Neural progenitor cell (in vitro differentiated cells): ENCODE measurements at regions not wholly inside any gene's neighbourhood (a gene's known extent, or its start where the extent isn't known, plus 50 kb on each side); places are given as distances from the start of the nearest gene placed in this dataset.

Experiments
- DNase-seq: peaks from one replicate; pipeline ENCODE4 v3.0.0-alpha.2; 2016; ENCODE audit warnings: low spot score
- H2AFZ ChIP-seq: fragments of 200-600 bp; sonication (generic); replicated peaks from 2 replicates; pipeline ENCODE4 v1.6.1; 2016; ENCODE audit warnings: antibody characterized with exemption
- H3F3A ChIP-seq: fragments of 200-600 bp; sonication (generic); 2 replicates; pipeline ENCODE4 v1.6.1; 2016; ENCODE audit warnings: antibody characterized with exemption, low read depth
- H3K27ac ChIP-seq: fragments of 200-600 bp; sonication (generic); 2 replicates; pipeline ENCODE4 v1.5.1; 2016; ENCODE audit warnings: mild to moderate bottlenecking
- H3K27me3 ChIP-seq: fragments of 200-600 bp; sonication (generic); 2 replicates; pipeline ENCODE4 v1.6.1; 2016; ENCODE audit warnings: mild to moderate bottlenecking, moderate library complexity
- H3K36me3 ChIP-seq: fragments of 200-600 bp; sonication (generic); 2 replicates; pipeline ENCODE4 v1.5.1; 2016
- H3K4me1 ChIP-seq: fragments of 200-600 bp; sonication (generic); 2 replicates; pipeline ENCODE4 v1.6.1; 2016; ENCODE audit warnings: mixed run types
- H3K4me2 ChIP-seq: fragments of 200-600 bp; sonication (generic); 2 replicates; pipeline ENCODE4 v1.6.1; 2016
- H3K4me3 ChIP-seq: fragments of 200-600 bp; sonication (generic); 2 replicates; pipeline ENCODE4 v1.5.1; 2016
- H3K79me2 ChIP-seq: fragments of 200-600 bp; sonication (generic); 2 replicates; pipeline ENCODE4 v1.6.1; 2016; ENCODE audit warnings: low read depth
- H3K9ac ChIP-seq: fragments of 200-600 bp; sonication (generic); 2 replicates; pipeline ENCODE4 v1.6.1; 2016
- H3K9me3 ChIP-seq: fragments of 200-600 bp; sonication (generic); 2 replicates; pipeline ENCODE4 v1.5.1; 2016; ENCODE audit warnings: low read depth
- H4K20me1 ChIP-seq: fragments of 200-600 bp; sonication (generic); 2 replicates; pipeline ENCODE4 v1.6.1; 2016; ENCODE audit warnings: low read depth
- H3K27ac Mint-ChIP-seq: 3 replicates; pipeline ENCODE4 v1.8.0; 2021; ENCODE audit warnings: mixed read lengths
- H3K27me3 Mint-ChIP-seq: 2 replicates; pipeline ENCODE4 v1.8.0; 2022; ENCODE audit warnings: low read depth, mild to moderate bottlenecking, inconsistent platforms, moderate library complexity, mixed read lengths; ENCODE audit not compliant: insufficient read depth
- H3K36me3 Mint-ChIP-seq: 3 replicates; pipeline ENCODE4 v1.8.0; 2021; ENCODE audit warnings: mixed read lengths
- H3K4me1 Mint-ChIP-seq: 3 replicates; pipeline ENCODE4 v1.8.0; 2021; ENCODE audit warnings: mixed read lengths
- H3K4me3 Mint-ChIP-seq: 3 replicates; pipeline ENCODE4 v1.8.0; 2021; ENCODE audit warnings: mild to moderate bottlenecking, moderate library complexity, mixed read lengths
- H3K9me3 Mint-ChIP-seq: 3 replicates; pipeline ENCODE4 v1.8.0; 2020; ENCODE audit warnings: mixed read lengths
- CTCF ChIP-seq: fragments of 200-600 bp; sonication (generic); IDR thresholded peaks from 2 replicates; pipeline ENCODE4 v1.5.1; 2017; ENCODE audit warnings: antibody characterized with exemption, mild to moderate bottlenecking
- EZH2 ChIP-seq: fragments of 200-600 bp; sonication (generic); IDR thresholded peaks from 2 replicates; pipeline ENCODE4 v1.6.1; 2017; ENCODE audit warnings: antibody characterized with exemption, mild to moderate bottlenecking, moderate library complexity
- EZH2phosphoT487 ChIP-seq: fragments of 200-600 bp; sonication (generic); IDR thresholded peaks from 2 replicates; pipeline ENCODE4 v1.6.1; 2017; ENCODE audit warnings: antibody characterized with exemption

- Mint-ChIP-seq H3K36me3 (peaks cover 16% of the 10 kb centered on the region), H3K4me3 (no peak overlapping the region), H3K27me3 (no peaks in the 10 kb centered on the region), H3K27ac (no peak overlapping the region), H3K4me1 (peaks cover 17% of the 10 kb centered on the region), H3K9me3 (peaks cover 7% of the 10 kb centered on the region)
- H3K36me3 ChIP-seq, result no peaks in the 10 kb centered on the region
- peaks cover 11% of the 10 kb centered on the region for H3K4me1 ChIP-seq
- H3F3A ChIP-seq, result peaks cover 9% of the 10 kb centered on the region
- no peaks in the 10 kb centered on the region for H3K27me3 ChIP-seq
- H3K4me3 ChIP-seq, result no peak overlapping the region
- no peaks in the 10 kb centered on the region for H3K9me3 ChIP-seq
- H2AFZ ChIP-seq, result no peak overlapping the region
- TF ChIP-seq EZH2, result no peak
- no peak for TF ChIP-seq CTCF
- TF ChIP-seq EZH2phosphoT487, result no peak
- no peak overlapping the region for H3K27ac ChIP-seq
- no peak overlapping the region for H3K4me2 ChIP-seq
- H4K20me1 ChIP-seq, result no peaks in the 10 kb centered on the region
- no peak for DNase-seq
- H3K79me2 ChIP-seq, result no peaks in the 10 kb centered on the region
- H3K9ac ChIP-seq, result no peak overlapping the region
Measured at GRCh38 chr18:24972577-24972976, 379.4 kb downstream of the ZNF521 start.

GRCh38 chr18:24974431-24974830 lies 377.5 kb downstream of the ZNF521 start:
- H3K4me3 ChIP-seq, result no peak overlapping the region
- no peaks in the 10 kb centered on the region for H4K20me1 ChIP-seq
- Mint-ChIP-seq H3K27ac (no peak overlapping the region), H3K4me1 (peaks cover 29% of the 10 kb centered on the region), H3K4me3 (no peak overlapping the region), H3K9me3 (no peaks in the 10 kb centered on the region), H3K36me3 (peaks cover 11% of the 10 kb centered on the region), H3K27me3 (peaks cover 7% of the 10 kb centered on the region)
- DNase-seq, result no peak
- no peaks in the 10 kb centered on the region for H3K79me2 ChIP-seq
- TF ChIP-seq CTCF (no peak), EZH2 (no peak), EZH2phosphoT487 (no peak)
- H3K4me1 ChIP-seq, result peaks cover 26% of the 10 kb centered on the region
- H3K4me2 ChIP-seq, result no peak overlapping the region
- H3K9ac ChIP-seq, result no peak overlapping the region
- peaks cover 20% of the 10 kb centered on the region for H3F3A ChIP-seq
- H3K27me3 ChIP-seq, result no peaks in the 10 kb centered on the region
- no peaks in the 10 kb centered on the region for H3K36me3 ChIP-seq
- H2AFZ ChIP-seq, result no peak overlapping the region
- no peaks in the 10 kb centered on the region for H3K9me3 ChIP-seq
- no peak overlapping the region for H3K27ac ChIP-seq

GRCh38 chr18:24975496-24976372 lies 376.2 kb downstream of the ZNF521 start:
- Histone ChIP-seq H3K36me3 (no peaks in the 10 kb centered on the region), H3K27me3 (no peaks in the 10 kb centered on the region), H3K27ac (no peak overlapping the region), H3K79me2 (no peaks in the 10 kb centered on the region), H3K4me1 (peaks cover 33% of the 10 kb centered on the region), H3K9ac (no peak overlapping the region), H3F3A (peaks cover 28% of the 10 kb centered on the region), H2AFZ (no peak overlapping the region), H3K9me3 (no peaks in the 10 kb centered on the region), H3K4me3 (no peak overlapping the region), H3K4me2 (no peak overlapping the region), H4K20me1 (no peaks in the 10 kb centered on the region)
- no peak overlapping the region for H3K4me3 Mint-ChIP-seq
- TF ChIP-seq EZH2phosphoT487 (no peak), EZH2 (no peak), CTCF (no peak)
- H3K27ac Mint-ChIP-seq, result no peak overlapping the region
- H3K27me3 Mint-ChIP-seq, result peaks cover 8% of the 10 kb centered on the region
- DNase-seq, result no peak
- H3K36me3 Mint-ChIP-seq, result peaks cover 7% of the 10 kb centered on the region
- H3K4me1 Mint-ChIP-seq, result peaks cover 40% of the 10 kb centered on the region
- H3K9me3 Mint-ChIP-seq, result no peaks in the 10 kb centered on the region
